GM23338 (cell line): ENCODE measurements at regions not wholly inside any gene's neighbourhood (a gene's known extent, or its start where the extent isn't known, plus 50 kb on each side); places are given as distances from the start of the nearest gene placed in this dataset.

Experiments used
- ATAC-seq: fragments of 200-7000 bp; cut with Tn5 transposase; 3 replicates; pipeline ENCODE4 v1.9.1; 2020
- DNase-seq: peaks from one replicate; pipeline ENCODE4 v3.0.0-alpha.2; 2015; ENCODE audit warnings: low spot score
- H2AFZ ChIP-seq: fragments of 200-600 bp; sonication (generic); 2 replicates; pipeline ENCODE4 v1.8.0; 2016; ENCODE audit warnings: antibody characterized with exemption, mild to moderate bottlenecking, moderate library complexity
- H3F3A ChIP-seq: fragments of 200-600 bp; sonication (generic); replicated peaks from 2 replicates; pipeline ENCODE4 v1.8.0; 2017; ENCODE audit warnings: antibody characterized with exemption, mixed run types, low read depth
- H3K27ac ChIP-seq: fragments of 200-600 bp; sonication (generic); 2 replicates; pipeline ENCODE4 v1.6.1; 2016; ENCODE audit warnings: low read depth
- H3K27me3 ChIP-seq: fragments of 200-600 bp; sonication (generic); 2 replicates; pipeline ENCODE4 v1.8.0; 2016; ENCODE audit warnings: mild to moderate bottlenecking, mixed run types, moderate library complexity; ENCODE audit not compliant: insufficient read depth
- H3K36me3 ChIP-seq: fragments of 200-600 bp; sonication (generic); 2 replicates; pipeline ENCODE4 v1.8.0; 2016; ENCODE audit warnings: mild to moderate bottlenecking; ENCODE audit not compliant: insufficient read depth
- H3K4me1 ChIP-seq: fragments of 200-600 bp; sonication (generic); 2 replicates; pipeline ENCODE4 v1.8.0; 2016; ENCODE audit warnings: mild to moderate bottlenecking, moderate library complexity; ENCODE audit not compliant: insufficient read depth
- H3K4me2 ChIP-seq: fragments of 200-600 bp; sonication (generic); 2 replicates; pipeline ENCODE4 v1.7.1; 2017; ENCODE audit warnings: mixed run types
- H3K4me3 ChIP-seq: fragments of 200-600 bp; sonication (generic); 2 replicates; pipeline ENCODE4 v1.6.1; 2016; ENCODE audit warnings: mixed run types
- H3K79me2 ChIP-seq: fragments of 200-600 bp; sonication (generic); replicated peaks from 2 replicates; pipeline ENCODE4 v1.8.0; 2017; ENCODE audit warnings: mild to moderate bottlenecking; ENCODE audit not compliant: insufficient read depth
- H3K9me2 ChIP-seq: fragments of 200-600 bp; sonication (generic); 2 replicates; pipeline ENCODE4 v1.8.0; 2017; ENCODE audit not compliant: insufficient read depth
- H4K20me1 ChIP-seq: fragments of 200-600 bp; sonication (generic); replicated peaks from 2 replicates; pipeline ENCODE4 v1.8.0; 2017; ENCODE audit warnings: mild to moderate bottlenecking; ENCODE audit not compliant: insufficient read depth
- H3K27ac Mint-ChIP-seq: 2 replicates; pipeline ENCODE4 v1.8.0; 2020; ENCODE audit warnings: inconsistent platforms, mild to moderate bottlenecking, moderate library complexity, mixed read lengths
- H3K27me3 Mint-ChIP-seq: 3 replicates; pipeline ENCODE4 v1.8.0; 2022; ENCODE audit warnings: low read depth, mild to moderate bottlenecking, moderate library complexity, mixed read lengths, inconsistent platforms; ENCODE audit not compliant: insufficient read depth, poor library complexity
- H3K36me3 Mint-ChIP-seq: 3 replicates; pipeline ENCODE4 v1.8.0; 2021; ENCODE audit warnings: low read depth, mild to moderate bottlenecking, inconsistent platforms, moderate library complexity, mixed read lengths
- H3K4me1 Mint-ChIP-seq: 3 replicates; pipeline ENCODE4 v1.8.0; 2020; ENCODE audit warnings: mild to moderate bottlenecking, inconsistent platforms, mixed read lengths
- H3K4me3 Mint-ChIP-seq: 3 replicates; pipeline ENCODE4 v1.8.0; 2021; ENCODE audit warnings: moderate library complexity, mild to moderate bottlenecking, inconsistent platforms, mixed read lengths
- H3K9me3 Mint-ChIP-seq: 3 replicates; pipeline ENCODE4 v1.8.0; 2020; ENCODE audit warnings: moderate library complexity, mild to moderate bottlenecking, inconsistent platforms, mixed read lengths
- CREB1 ChIP-seq: fragments of 250-450 bp; sonication (Bioruptor Pico); IDR thresholded peaks from 2 replicates; pipeline ENCODE4 v1.5.0; 2020; ENCODE audit warnings: low read depth, mild to moderate bottlenecking, moderate library complexity
- CTCF ChIP-seq, 2 experiments: fragments of 200-600 bp in 1 of 2; sonication (generic) in 1 of 2; conservative IDR thresholded peaks; 2 replicates each; pipeline versions ENCODE4 v1.5.1 to v1.6.1; 2016 to 2017; ENCODE audit warnings: antibody characterized with exemption in 2 of 2, low read depth in 2 of 2, mild to moderate bottlenecking in 2 of 2, moderate library complexity in 1 of 2
- ETS1 ChIP-seq: IDR thresholded peaks from 2 replicates; pipeline ENCODE4 v1.6.1; 2016; ENCODE audit warnings: antibody characterized with exemption
- POLR2AphosphoS5 ChIP-seq: IDR thresholded peaks from 2 replicates; pipeline ENCODE4 v1.6.1; 2016; ENCODE audit warnings: antibody characterized with exemption, low read depth
- REST ChIP-seq: IDR thresholded peaks from one replicate; pipeline ENCODE4 v1.6.1; 2018; ENCODE audit warnings: antibody characterized with exemption; ENCODE audit not compliant: unreplicated experiment
- STAT1 ChIP-seq: IDR thresholded peaks from one replicate; pipeline ENCODE4 v1.6.1; 2016; ENCODE audit warnings: antibody characterized with exemption; ENCODE audit not compliant: unreplicated experiment
- ZNF114 ChIP-seq: fragments of 250-450 bp; sonication (Bioruptor Pico); IDR thresholded peaks from 2 replicates; pipeline ENCODE4 v1.5.0; 2020; ENCODE audit warnings: mild to moderate bottlenecking, moderate library complexity
- ZNF331 ChIP-seq: fragments of 250-450 bp; sonication (Bioruptor Pico); IDR thresholded peaks from 2 replicates; pipeline ENCODE4 v1.5.0; 2020; ENCODE audit warnings: low read depth, mild to moderate bottlenecking, moderate library complexity
- ZNF462 ChIP-seq: fragments of 250-450 bp; sonication (Bioruptor Pico); IDR thresholded peaks from 2 replicates; pipeline ENCODE4 v1.5.0; 2020; ENCODE audit warnings: mild to moderate bottlenecking, moderate library complexity

GRCh38 chr13:67292886-67293285, 62.8 kb upstream of the PCDH9 start (continued):
- TF ChIP-seq ZNF462 (CRISPR knock-in tag) (no peak), CREB1 (no peak)

GRCh38 chr13:67285611-67286010, 55.5 kb upstream of the PCDH9 start:
- Mint-ChIP-seq H3K4me3 (no peak overlapping the region), H3K27me3 (no peaks in the 10 kb centered on the region), H3K9me3 (no peaks in the 10 kb centered on the region), H3K27ac (no peak overlapping the region), H3K36me3 (no peaks in the 10 kb centered on the region), H3K4me1 (peaks cover 11% of the 10 kb centered on the region; the same call in 2 of the 3 replicates)
- H3K27ac ChIP-seq = no peak overlapping the region
- no peak overlapping the region for H2AFZ ChIP-seq
- H3K4me1 ChIP-seq = peaks cover 10% of the 10 kb centered on the region; the same call in 1 of the 2 replicates
- no peaks in the 10 kb centered on the region; the same call in 1 of the 2 replicates for H3K9me2 ChIP-seq
- no peaks in the 10 kb centered on the region for H3F3A ChIP-seq
- no peak overlapping the region for H3K4me2 ChIP-seq
- no peaks in the 10 kb centered on the region for H3K79me2 ChIP-seq
- DNase-seq (no peak), ATAC-seq (no peak)
- no peaks in the 10 kb centered on the region for H4K20me1 ChIP-seq
- H3K4me3 ChIP-seq = no peak overlapping the region
- no peaks in the 10 kb centered on the region for H3K27me3 ChIP-seq
- no peaks in the 10 kb centered on the region for H3K36me3 ChIP-seq
- no peak for TF ChIP-seq REST
- no peak for TF ChIP-seq CTCF (conservative IDR thresholded peaks at IDR 0.05; ENCODE audit: low read depth in 2 of 2)
- TF ChIP-seq ZNF114 (CRISPR knock-in tag) = no peak
- no peak for TF ChIP-seq POLR2AphosphoS5
- no peak for TF ChIP-seq ZNF331 (CRISPR knock-in tag)
- TF ChIP-seq STAT1 = no peak
- no peak for TF ChIP-seq ETS1
